Panc1 (cell line): ENCODE measurements at regions not wholly inside any gene's neighbourhood (a gene's known extent, or its start where the extent isn't known, plus 50 kb on each side); places are given as distances from the start of the nearest gene placed in this dataset.

Experiments
- ATAC-seq: fragments of 200-7000 bp; cut with Tn5 transposase; 2 replicates; pipeline ENCODE4 v1.9.1; 2020; ENCODE audit warnings: mild to moderate bottlenecking, moderate library complexity
- BruUV-seq: library from RNA; stranded (reverse); fragments of 400-500 nt; replicated peaks from 2 replicates; lab custom pipeline; 2021; lab: Mats Ljungman, UMichigan
- CTCF ChIA-PET: fragments of 300-600 bp; sonication (Branson Sonifier 250); formaldehyde crosslinking; loops from one replicate; lab custom pipeline; 2022; ENCODE audit warnings: antibody characterized with exemption; lab: Charles Lee
- POLR2A ChIA-PET: fragments of 300-600 bp; sonication (Branson Sonifier 250); formaldehyde crosslinking; loops from one replicate; lab custom pipeline; 2022; ENCODE audit warnings: antibody characterized with exemption; lab: Charles Lee
- DNase-seq: peaks from one replicate; pipeline ENCODE4 v3.0.0-alpha.2; 2010; ENCODE audit warnings: low read depth, low spot score
- H3K27ac ChIP-seq: 2 replicates; pipeline ENCODE4 v1.5.1; 2011; ENCODE audit warnings: mild to moderate bottlenecking, low read length, inconsistent platforms
- H3K27me3 ChIP-seq: fragments of 200-500 bp; sonication (Bioruptor generic); 2 replicates; pipeline ENCODE4 v1.6.0; 2014; ENCODE audit warnings: low read length, inconsistent platforms; ENCODE audit not compliant: control insufficient read depth, insufficient read depth
- H3K36me3 ChIP-seq: fragments of 200-500 bp; sonication (Bioruptor generic); 2 replicates; pipeline ENCODE4 v1.5.1; 2014; ENCODE audit warnings: inconsistent platforms, mild to moderate bottlenecking, low read length, moderate library complexity; ENCODE audit not compliant: control insufficient read depth, insufficient read depth
- H3K4me1 ChIP-seq: 2 replicates; pipeline ENCODE4 v1.5.1; 2011; ENCODE audit warnings: inconsistent platforms, mild to moderate bottlenecking, low read length, moderate library complexity; ENCODE audit not compliant: control insufficient read depth, insufficient read depth
- H3K4me3 ChIP-seq, 2 experiments: 2 replicates each; pipeline ENCODE4 v1.5.1; 2011 to 2012; ENCODE audit warnings: low read depth in 2 of 2, low read length in 2 of 2, mild to moderate bottlenecking in 2 of 2, inconsistent platforms in 1 of 2, moderate library complexity in 1 of 2
- H3K9me3 ChIP-seq: fragments of 200-500 bp; sonication (Bioruptor generic); 2 replicates; pipeline ENCODE4 v1.5.1; 2014; ENCODE audit warnings: low read depth, mild to moderate bottlenecking, inconsistent platforms, low read length, moderate library complexity; ENCODE audit not compliant: control insufficient read depth, insufficient read depth
- POLR2AphosphoS5 ChIP-seq: IDR thresholded peaks from 2 replicates; pipeline ENCODE4 v1.6.1; 2012; ENCODE audit warnings: mild to moderate bottlenecking, low read depth, low read length, moderate library complexity
- REST ChIP-seq, 2 experiments: IDR thresholded peaks; 2 replicates each; pipeline ENCODE4 v1.6.1; 2011 to 2012; ENCODE audit warnings: low read depth in 2 of 2, control low read depth in 1 of 2, low read length in 1 of 2, mild to moderate bottlenecking in 1 of 2, moderate library complexity in 1 of 2; ENCODE audit not compliant: insufficient read depth in 1 of 2
- SIN3A ChIP-seq: IDR thresholded peaks from 2 replicates; pipeline ENCODE4 v1.6.1; 2012; ENCODE audit warnings: low read depth, mild to moderate bottlenecking, low read length, moderate library complexity, borderline replicate concordance; ENCODE audit not compliant: insufficient read depth
- TCF7L2 ChIP-seq: IDR thresholded peaks from 2 replicates; pipeline ENCODE4 v1.6.1; 2011; ENCODE audit warnings: mild to moderate bottlenecking, low read depth, low read length, inconsistent platforms
- in situ Hi-C: cut with HindIII; loops from 2 replicates; pipeline ENCODE4 v1.10.0; 2016; ENCODE audit warnings: low sequenced_read_pairs, low pct_unique_long_range_greater_than_20kb
- intact Hi-C: fragments of 100-400 bp; cut with micrococcal nuclease; formaldehyde crosslinking; loops from one replicate; pipeline ENCODE4 v1.10.0; 2022; ENCODE audit not compliant: unreplicated experiment
- TF ChIP-seq, protein P1 (sequence below): fragments of 450-650 bp; IDR thresholded peaks from 2 replicates; pipeline ENCODE4 v1.5.1; 2017; ENCODE audit warnings: mild to moderate bottlenecking

DNA sequence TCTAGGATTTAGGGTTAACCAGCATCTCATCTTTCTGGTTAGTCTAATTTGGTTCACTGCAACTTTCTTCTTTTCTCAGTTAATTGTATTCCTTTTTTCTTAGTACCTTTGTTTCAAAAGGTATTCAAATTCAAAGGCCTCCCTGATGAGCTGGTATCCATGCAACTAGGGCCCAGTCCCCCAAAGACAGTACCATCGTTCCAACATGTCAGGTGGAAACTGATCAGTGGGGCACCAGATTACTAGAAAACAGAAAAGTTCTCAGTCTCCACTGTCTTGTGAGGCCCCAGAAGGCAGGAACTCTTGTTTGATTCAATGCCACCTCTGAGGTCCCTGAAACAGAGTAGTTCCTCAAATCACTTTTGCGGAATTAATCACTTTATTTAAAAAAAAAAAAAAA, 303.2 kb upstream of the NBEA start:
- no peaks in the 10 kb centered on the region for H3K9me3 ChIP-seq
- BruUV-seq, result no TSS peak
- in situ Hi-C loops, result no loop called here
- intact Hi-C loops, result no loop called here
- POLR2A ChIA-PET, result no interaction called here
- H3K4me3 ChIP-seq, result no peak overlapping the region
- TF ChIP-seq SIN3A (no peak), TCF7L2 (no peak), REST (IDR thresholded peaks at IDR 0.05; ENCODE audit: insufficient read depth in 1 of 2, low read depth in 2 of 2, low read length in 1 of 2) (no peak), POLR2AphosphoS5 (no peak)
- TF ChIP-seq, protein P1, sequence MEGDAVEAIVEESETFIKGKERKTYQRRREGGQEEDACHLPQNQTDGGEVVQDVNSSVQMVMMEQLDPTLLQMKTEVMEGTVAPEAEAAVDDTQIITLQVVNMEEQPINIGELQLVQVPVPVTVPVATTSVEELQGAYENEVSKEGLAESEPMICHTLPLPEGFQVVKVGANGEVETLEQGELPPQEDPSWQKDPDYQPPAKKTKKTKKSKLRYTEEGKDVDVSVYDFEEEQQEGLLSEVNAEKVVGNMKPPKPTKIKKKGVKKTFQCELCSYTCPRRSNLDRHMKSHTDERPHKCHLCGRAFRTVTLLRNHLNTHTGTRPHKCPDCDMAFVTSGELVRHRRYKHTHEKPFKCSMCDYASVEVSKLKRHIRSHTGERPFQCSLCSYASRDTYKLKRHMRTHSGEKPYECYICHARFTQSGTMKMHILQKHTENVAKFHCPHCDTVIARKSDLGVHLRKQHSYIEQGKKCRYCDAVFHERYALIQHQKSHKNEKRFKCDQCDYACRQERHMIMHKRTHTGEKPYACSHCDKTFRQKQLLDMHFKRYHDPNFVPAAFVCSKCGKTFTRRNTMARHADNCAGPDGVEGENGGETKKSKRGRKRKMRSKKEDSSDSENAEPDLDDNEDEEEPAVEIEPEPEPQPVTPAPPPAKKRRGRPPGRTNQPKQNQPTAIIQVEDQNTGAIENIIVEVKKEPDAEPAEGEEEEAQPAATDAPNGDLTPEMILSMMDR, result no peak
- DNase-seq (no peak), ATAC-seq (no peak)
- CTCF ChIA-PET, result no interaction called here
- H3K27ac ChIP-seq, result no peak overlapping the region
- H3K4me1 ChIP-seq, result no peaks in the 10 kb centered on the region
- no peaks in the 10 kb centered on the region for H3K27me3 ChIP-seq
- H3K36me3 ChIP-seq, result no peaks in the 10 kb centered on the region

DNA sequence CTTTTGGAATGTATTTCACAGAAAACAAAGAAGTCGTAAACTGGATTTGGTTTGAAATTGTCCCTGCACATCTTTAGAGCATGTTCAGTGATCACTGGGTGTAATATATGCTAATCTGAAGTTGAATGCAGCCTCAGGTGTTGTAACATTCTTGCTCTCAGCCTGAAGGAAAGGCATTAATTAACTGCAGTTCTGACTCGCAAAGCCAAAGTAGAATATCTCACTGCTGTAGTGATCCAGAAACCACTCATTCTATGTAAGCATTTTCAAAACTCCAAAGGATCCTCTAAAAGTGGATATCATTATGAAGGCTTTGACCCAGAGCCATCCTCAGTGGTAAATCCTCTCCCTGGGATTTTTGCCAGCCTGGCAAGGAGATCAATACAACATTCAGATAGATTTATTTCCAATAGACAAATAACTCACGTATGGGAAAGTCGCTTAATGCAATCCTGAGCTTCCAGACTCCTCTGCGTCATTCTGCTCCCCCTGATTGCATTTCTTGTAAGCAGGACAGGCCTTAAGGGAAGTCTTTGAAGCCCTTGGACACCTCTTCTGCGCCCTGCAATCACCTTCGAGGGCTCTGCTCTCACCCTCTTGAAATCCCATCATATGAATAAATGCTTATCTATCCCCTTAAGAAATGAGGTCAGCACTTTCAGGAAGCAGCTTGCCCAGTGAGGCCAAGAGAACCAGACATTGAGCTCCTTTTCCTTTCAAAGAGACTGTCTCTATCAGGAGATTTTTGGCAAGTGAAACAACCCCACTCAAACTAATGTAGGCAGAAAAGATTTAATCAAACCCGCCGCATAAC, 301.7 kb upstream of the NBEA start:
- no peak for TF ChIP-seq TCF7L2
- no peak for TF ChIP-seq SIN3A
- TF ChIP-seq REST (IDR thresholded peaks at IDR 0.05; ENCODE audit: insufficient read depth in 1 of 2, low read depth in 2 of 2, low read length in 1 of 2), result no peak
- TF ChIP-seq POLR2AphosphoS5, result no peak
- TF ChIP-seq, protein P1, result no peak
- Histone ChIP-seq H3K27me3 (no peaks in the 10 kb centered on the region), H3K4me1 (no peaks in the 10 kb centered on the region), H3K4me3 (no peak overlapping the region), H3K27ac (no peak overlapping the region), H3K9me3 (no peaks in the 10 kb centered on the region), H3K36me3 (no peaks in the 10 kb centered on the region)
- ChIA-PET CTCF (no interaction called here), POLR2A (interaction anchor here (0.6 kb wide), 1 partner anchor 508 kb away, joined by 3 read pairs; no protein-coding TSS in a partner anchor)
- DNase-seq, result no peak
- no TSS peak for BruUV-seq
- in situ Hi-C loops, result no loop called here
- no peak for ATAC-seq
- intact Hi-C loops, result no loop called here
